ENCODE measurements at regions not wholly inside any gene's neighbourhood (a gene's known extent, or its start where the extent isn't known, plus 50 kb on each side); places are given as distances from the start of the nearest gene placed in this dataset.

DNA sequence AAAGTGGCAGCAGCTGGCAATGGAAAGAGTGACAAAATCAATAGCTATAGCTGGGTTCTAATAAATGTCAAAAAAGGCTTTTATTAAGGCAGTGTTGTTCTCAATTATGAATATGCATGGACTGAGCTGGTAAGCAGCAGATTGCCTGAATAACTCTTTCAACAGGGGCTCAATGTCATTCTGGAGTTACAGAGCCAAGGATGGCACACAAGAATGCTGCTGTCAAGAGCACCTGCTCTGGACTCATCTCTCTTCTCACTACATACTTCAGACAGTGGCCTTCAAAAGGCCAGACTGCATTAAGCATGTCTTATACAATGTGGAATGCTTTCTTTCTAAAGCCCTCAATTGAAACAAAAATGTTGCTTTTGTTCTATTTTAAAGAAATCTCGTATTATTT is 351.4 kb downstream of the KLHL13 start:
- Histone ChIP-seq H3K4me1 (ENCODE audit: insufficient read depth, low read length) (no peaks in the 10 kb centered on the region), H2AFZ (ENCODE audit: low read length) (no peak overlapping the region), H3K27me3 (ENCODE audit: insufficient read depth, low read length) (no peaks in the 10 kb centered on the region), H3K27ac (ENCODE audit: low read depth, low read length) (no peak overlapping the region), H3K4me3 (ENCODE audit: insufficient read depth, low read length) (no peak overlapping the region), H3K79me2 (ENCODE audit: insufficient read depth, low read length) (no peaks in the 10 kb centered on the region), H3K4me2 (ENCODE audit: insufficient read depth, low read length) (no peak overlapping the region), H3K9me3 (ENCODE audit: low read depth, low read length) (no peaks in the 10 kb centered on the region), H3K36me3 (ENCODE audit: insufficient read depth, low read length) (no peaks in the 10 kb centered on the region), H4K20me1 (ENCODE audit: insufficient read depth, low read length) (no peaks in the 10 kb centered on the region)
- no peak for DNase-seq (ENCODE audit: insufficient read length, low spot score, missing footprints)
- TF ChIP-seq, protein P1, sequence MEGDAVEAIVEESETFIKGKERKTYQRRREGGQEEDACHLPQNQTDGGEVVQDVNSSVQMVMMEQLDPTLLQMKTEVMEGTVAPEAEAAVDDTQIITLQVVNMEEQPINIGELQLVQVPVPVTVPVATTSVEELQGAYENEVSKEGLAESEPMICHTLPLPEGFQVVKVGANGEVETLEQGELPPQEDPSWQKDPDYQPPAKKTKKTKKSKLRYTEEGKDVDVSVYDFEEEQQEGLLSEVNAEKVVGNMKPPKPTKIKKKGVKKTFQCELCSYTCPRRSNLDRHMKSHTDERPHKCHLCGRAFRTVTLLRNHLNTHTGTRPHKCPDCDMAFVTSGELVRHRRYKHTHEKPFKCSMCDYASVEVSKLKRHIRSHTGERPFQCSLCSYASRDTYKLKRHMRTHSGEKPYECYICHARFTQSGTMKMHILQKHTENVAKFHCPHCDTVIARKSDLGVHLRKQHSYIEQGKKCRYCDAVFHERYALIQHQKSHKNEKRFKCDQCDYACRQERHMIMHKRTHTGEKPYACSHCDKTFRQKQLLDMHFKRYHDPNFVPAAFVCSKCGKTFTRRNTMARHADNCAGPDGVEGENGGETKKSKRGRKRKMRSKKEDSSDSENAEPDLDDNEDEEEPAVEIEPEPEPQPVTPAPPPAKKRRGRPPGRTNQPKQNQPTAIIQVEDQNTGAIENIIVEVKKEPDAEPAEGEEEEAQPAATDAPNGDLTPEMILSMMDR (IDR thresholded peaks at IDR 0.05; ENCODE audit: extremely low read depth, low read depth, low read length), result no peak

DNA sequence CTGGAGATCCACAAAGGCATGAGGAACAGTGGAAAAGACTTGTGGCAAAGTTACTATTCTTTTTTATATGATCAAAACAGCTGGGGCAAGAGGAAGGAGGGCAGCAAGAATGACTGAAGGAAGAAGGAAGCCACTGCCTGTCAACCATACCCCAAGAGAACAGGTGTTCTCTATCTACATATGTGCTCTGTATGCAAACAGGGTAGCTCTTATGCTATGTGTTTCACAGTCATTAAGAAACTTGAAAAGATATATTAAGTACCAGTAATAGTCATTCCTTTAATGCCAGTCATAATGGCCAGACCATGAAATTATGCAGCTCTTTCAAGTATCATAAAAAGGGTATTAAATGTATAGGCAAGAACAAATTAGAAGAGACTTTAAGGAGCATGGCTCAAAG is 363.9 kb downstream of the KLHL13 start:
- TF ChIP-seq, protein P1 (IDR thresholded peaks at IDR 0.05; ENCODE audit: extremely low read depth, low read depth, low read length), result no peak
- Histone ChIP-seq H3K27me3 (ENCODE audit: insufficient read depth, low read length) (no peaks in the 10 kb centered on the region), H2AFZ (ENCODE audit: low read length) (no peak overlapping the region), H3K4me2 (ENCODE audit: insufficient read depth, low read length) (no peak overlapping the region), H3K27ac (ENCODE audit: low read depth, low read length) (no peak overlapping the region), H3K36me3 (ENCODE audit: insufficient read depth, low read length) (no peaks in the 10 kb centered on the region), H3K79me2 (ENCODE audit: insufficient read depth, low read length) (no peaks in the 10 kb centered on the region), H4K20me1 (ENCODE audit: insufficient read depth, low read length) (no peaks in the 10 kb centered on the region), H3K4me3 (ENCODE audit: insufficient read depth, low read length) (no peak overlapping the region), H3K4me1 (ENCODE audit: insufficient read depth, low read length) (no peaks in the 10 kb centered on the region), H3K9me3 (ENCODE audit: low read depth, low read length) (no peaks in the 10 kb centered on the region)
- DNase-seq (ENCODE audit: insufficient read length, low spot score, missing footprints), result no peak

DNA sequence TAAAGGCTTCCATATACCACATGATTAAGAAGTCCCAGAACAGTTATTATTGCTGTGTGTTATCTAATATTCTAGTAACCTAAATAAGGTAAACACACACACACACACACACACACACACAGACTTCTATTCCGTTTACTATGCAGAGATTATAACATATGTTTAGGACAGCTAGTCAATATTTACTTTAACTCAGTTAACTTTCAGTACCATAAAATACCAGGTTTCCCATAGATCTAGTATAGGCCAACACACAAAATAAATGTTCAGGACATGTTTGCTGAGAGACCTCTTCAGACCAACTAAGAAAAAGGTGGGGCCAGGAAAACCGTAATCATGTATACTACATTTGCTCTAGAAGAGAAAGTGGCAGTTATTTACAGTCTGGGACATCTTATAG is 365.5 kb downstream of the KLHL13 start:
- TF ChIP-seq, protein P1 (IDR thresholded peaks at IDR 0.05; ENCODE audit: extremely low read depth, low read depth, low read length), result no peak
- DNase-seq (ENCODE audit: insufficient read length, low spot score, missing footprints), result no peak
- H3K4me3 ChIP-seq (ENCODE audit: insufficient read depth, low read length), result no peak overlapping the region
- no peaks in the 10 kb centered on the region for H3K4me1 ChIP-seq (ENCODE audit: insufficient read depth, low read length)
- no peak overlapping the region for H2AFZ ChIP-seq (ENCODE audit: low read length)
- H3K27me3 ChIP-seq (ENCODE audit: insufficient read depth, low read length), result no peaks in the 10 kb centered on the region
- H3K4me2 ChIP-seq (ENCODE audit: insufficient read depth, low read length), result no peak overlapping the region
- no peaks in the 10 kb centered on the region for H3K9me3 ChIP-seq (ENCODE audit: low read depth, low read length)
- no peaks in the 10 kb centered on the region for H3K36me3 ChIP-seq (ENCODE audit: insufficient read depth, low read length)
- H4K20me1 ChIP-seq (ENCODE audit: insufficient read depth, low read length), result no peaks in the 10 kb centered on the region
- no peak overlapping the region for H3K27ac ChIP-seq (ENCODE audit: low read depth, low read length)
- no peaks in the 10 kb centered on the region for H3K79me2 ChIP-seq (ENCODE audit: insufficient read depth, low read length)

DNA sequence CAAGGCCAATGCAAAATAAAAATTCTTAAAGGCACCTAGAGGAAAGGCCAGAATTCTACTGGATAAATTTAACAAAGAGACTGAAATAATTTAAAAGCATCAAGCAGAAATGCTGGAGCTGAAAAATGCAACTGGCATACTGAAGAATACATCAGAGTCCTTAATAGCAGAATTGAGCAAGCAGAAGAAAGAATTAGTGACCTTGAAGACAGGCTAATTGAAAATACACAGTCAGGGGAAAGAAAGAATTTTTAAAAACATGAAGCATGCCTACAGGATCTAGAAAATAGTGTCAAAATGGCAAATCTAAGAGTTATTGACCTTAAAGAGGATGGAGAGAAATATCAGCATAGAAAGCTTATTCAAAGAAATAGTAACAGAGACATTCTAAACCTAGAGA is 371.7 kb downstream of the KLHL13 start:
- H3K27me3 ChIP-seq (ENCODE audit: insufficient read depth, low read length), result no peaks in the 10 kb centered on the region
- H3K9me3 ChIP-seq (ENCODE audit: low read depth, low read length), result no peaks in the 10 kb centered on the region
- H3K36me3 ChIP-seq (ENCODE audit: insufficient read depth, low read length), result no peaks in the 10 kb centered on the region
- no peak overlapping the region for H3K4me2 ChIP-seq (ENCODE audit: insufficient read depth, low read length)
- H3K4me3 ChIP-seq (ENCODE audit: insufficient read depth, low read length), result no peak overlapping the region
- DNase-seq (ENCODE audit: insufficient read length, low spot score, missing footprints), result no peak
- TF ChIP-seq, protein P1 (IDR thresholded peaks at IDR 0.05; ENCODE audit: extremely low read depth, low read depth, low read length), result no peak
- H3K27ac ChIP-seq (ENCODE audit: low read depth, low read length), result no peak overlapping the region
- no peaks in the 10 kb centered on the region for H4K20me1 ChIP-seq (ENCODE audit: insufficient read depth, low read length)
- H3K4me1 ChIP-seq (ENCODE audit: insufficient read depth, low read length), result no peaks in the 10 kb centered on the region
- H3K79me2 ChIP-seq (ENCODE audit: insufficient read depth, low read length), result no peaks in the 10 kb centered on the region
- H2AFZ ChIP-seq (ENCODE audit: low read length), result no peak overlapping the region

Measured in osteoblast (primary cell).